Large intestine (tissue), 3 donors: ENCODE measurements at regions not wholly inside any gene's neighbourhood (a gene's known extent, or its start where the extent isn't known, plus 50 kb on each side); places are given as distances from the start of the nearest gene placed in this dataset.
"Not testable (repeated sequence)": the region's sequence is repeated elsewhere in the genome, so short reads cannot be mapped to it uniquely, and the experiment has no call there.

Source experiments
- DNase-seq, 2 donors: peaks; one replicate each; pipeline versions ENCODE4 v3.0.0 to v3.0.0-alpha.2; 2013
- H3K27ac ChIP-seq: one replicate; pipeline ENCODE4 v1.5.1; 2013; ENCODE audit warnings: low read length
- H3K27me3 ChIP-seq: 2 replicates; pipeline ENCODE4 v1.6.1; 2013; ENCODE audit warnings: low read length; ENCODE audit not compliant: control insufficient read depth, insufficient read depth
- H3K36me3 ChIP-seq: 2 replicates; pipeline ENCODE4 v1.6.1; 2013; ENCODE audit warnings: low read length; ENCODE audit not compliant: control insufficient read depth, insufficient read depth
- H3K4me1 ChIP-seq: one replicate; pipeline ENCODE4 v1.6.1; 2013; ENCODE audit warnings: low read length; ENCODE audit not compliant: control insufficient read depth, insufficient read depth
- H3K4me3 ChIP-seq: one replicate; pipeline ENCODE4 v1.5.1; 2013; ENCODE audit warnings: low read length
- H3K9me3 ChIP-seq: one replicate; pipeline ENCODE4 v1.6.1; 2013; ENCODE audit warnings: mild to moderate bottlenecking, low read depth, low read length, moderate library complexity; ENCODE audit not compliant: control insufficient read depth
- WGBS: methylation state at CpG from one replicate; pipeline ENCODE4 v1.1.5; 2013; ENCODE audit warnings: low lambda C conversion rate; ENCODE audit not compliant: insufficient coverage; 5-methylcytosine and 5-hydroxymethylcytosine counted together

DNA sequence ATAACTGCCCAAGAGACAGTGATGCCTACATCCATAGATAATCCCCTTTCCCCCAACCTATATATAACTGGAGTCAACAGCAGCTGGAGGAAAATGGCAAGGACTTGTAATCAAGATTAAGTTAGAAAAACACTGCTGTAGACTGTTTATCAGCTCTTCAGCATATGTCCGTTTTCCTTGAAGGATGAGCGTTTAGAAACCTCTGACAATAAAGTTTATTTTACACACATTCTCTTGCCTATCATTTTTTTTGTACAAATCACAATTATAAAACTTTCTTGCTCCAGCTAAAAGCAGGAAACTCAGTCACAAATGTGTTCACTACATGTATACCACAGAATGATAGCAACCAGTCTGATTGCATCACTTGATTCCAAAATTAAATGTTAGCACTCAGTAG, 50.8 kb downstream of the PPIAL4G start:
- 88% methylated on average over 2 of the region's 2 CpGs for WGBS
- H3K9me3 ChIP-seq, H3K27ac ChIP-seq, DNase-seq, H3K4me3 ChIP-seq, H3K27me3 ChIP-seq, H3K36me3 ChIP-seq, H3K4me1 ChIP-seq: not testable (repeated sequence)

DNA sequence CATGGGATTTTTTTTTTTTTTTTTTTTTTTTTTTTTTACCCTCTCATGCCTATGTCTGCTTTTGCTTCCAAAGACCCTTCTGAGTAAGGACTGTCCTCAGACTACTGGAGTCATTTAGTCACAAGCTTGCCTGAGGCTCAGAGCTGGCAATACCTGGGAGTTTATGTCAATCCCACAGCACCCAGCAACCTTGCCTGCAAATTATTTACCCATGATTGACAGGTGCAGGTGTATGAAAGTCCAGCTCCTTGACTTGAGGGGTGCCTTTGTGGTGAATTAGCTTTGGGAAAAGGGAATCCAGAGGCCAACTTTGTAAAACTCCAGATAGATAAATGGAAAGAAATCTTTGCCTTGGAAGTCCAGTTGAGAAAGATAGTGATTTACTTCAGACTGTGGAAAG, 53.2 kb downstream of the PPIAL4G start:
- not testable (repeated sequence) for H3K36me3 ChIP-seq, H3K4me3 ChIP-seq, H3K27me3 ChIP-seq, H3K9me3 ChIP-seq
- Histone ChIP-seq H3K4me1 (peaks cover 12% of the 10 kb centered on the region), H3K27ac (peak overlapping the region; percentile 32)
- peak; percentile 44 to 79 for DNase-seq

DNA sequence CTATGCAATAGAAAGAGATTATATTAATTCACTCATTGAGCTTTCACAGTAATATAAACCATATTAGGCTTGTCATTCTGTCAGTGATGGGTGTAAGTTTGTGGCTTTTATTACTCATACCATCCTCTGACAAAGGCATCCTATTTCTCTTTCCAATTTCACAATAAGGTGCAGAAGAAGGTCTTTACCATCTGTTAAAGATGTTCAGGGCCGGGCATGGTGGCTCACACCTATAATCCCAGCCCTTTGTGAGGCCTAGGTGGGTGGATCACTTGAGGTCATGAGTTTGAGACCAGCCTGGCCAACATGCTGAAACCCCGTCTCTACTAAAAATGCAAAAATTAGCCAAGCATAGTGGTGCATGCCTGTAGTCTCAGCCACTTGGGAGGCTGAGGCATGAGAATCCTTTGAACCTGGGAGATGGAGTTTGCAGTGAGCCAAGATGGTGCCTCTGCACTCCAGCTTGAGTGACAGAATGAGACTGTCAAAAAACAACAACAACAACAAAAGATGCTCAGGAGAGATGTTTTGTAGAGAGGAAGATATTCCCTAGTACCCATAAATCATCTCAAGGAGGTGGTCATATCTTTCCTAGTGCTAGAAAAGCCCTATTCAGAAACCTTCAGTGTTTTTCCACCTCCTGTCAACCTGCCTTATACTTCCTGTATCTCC, 56.0 kb downstream of the PPIAL4G start:
- H3K4me3 ChIP-seq, DNase-seq, H3K27me3 ChIP-seq, H3K9me3 ChIP-seq, H3K36me3 ChIP-seq, H3K27ac ChIP-seq: not testable (repeated sequence)
- WGBS: no CpG with 5 or more reads among the region's 2 CpGs
- peaks cover 29% of the 10 kb centered on the region for H3K4me1 ChIP-seq

- not testable (repeated sequence) for H3K27ac ChIP-seq, H3K4me3 ChIP-seq, H3K27me3 ChIP-seq, H3K36me3 ChIP-seq, DNase-seq, H3K9me3 ChIP-seq
- peaks cover 29% of the 10 kb centered on the region for H3K4me1 ChIP-seq
- WGBS: no CpG with 5 or more reads among the region's 2 CpGs
Measured at GRCh38 chr1:148426385-148426784, 56.7 kb downstream of the PPIAL4G start.

DNA sequence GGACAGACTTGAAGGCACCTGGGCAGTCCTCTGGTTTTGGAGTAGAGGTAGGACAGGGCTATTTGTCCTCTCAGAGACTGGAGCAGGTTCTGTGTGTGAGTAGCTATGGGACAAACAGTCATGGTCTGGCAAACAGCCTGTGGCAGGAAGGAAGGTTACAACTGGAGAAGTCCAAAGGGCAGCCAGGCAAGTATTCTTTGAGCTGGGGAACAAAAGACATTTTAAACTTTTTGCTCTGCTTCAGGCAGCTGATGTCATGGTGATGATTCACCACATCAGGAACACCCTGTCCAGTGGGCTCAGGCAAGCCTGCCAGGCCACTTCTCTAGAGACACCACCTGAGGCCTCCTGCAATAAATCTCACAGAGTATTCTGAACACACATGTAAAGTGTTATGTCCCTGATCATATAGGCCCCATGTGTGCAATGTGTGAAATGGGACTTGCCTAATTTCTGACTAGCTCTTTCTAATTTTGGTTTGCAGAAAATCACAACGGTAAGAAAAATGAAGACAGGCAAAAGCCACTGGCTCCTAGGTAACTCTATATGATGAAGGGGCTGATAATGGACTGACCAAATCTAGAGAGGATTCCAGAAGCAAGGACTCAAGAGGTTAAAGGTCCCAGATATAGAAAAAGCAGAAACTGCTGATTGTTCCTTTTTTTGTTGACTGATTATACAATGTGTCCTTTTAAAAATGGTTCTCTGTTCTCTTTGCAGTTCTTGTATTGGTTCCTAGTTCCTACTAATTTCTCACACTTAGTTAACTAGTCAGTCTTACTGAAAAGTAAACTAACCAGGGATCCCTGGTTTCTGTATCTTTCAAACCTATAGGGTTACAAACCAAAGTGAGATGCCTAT, 58.7 kb downstream of the PPIAL4G start:
- WGBS: no CpG with 5 or more reads among the region's 1 CpG
- peaks cover 23% of the 10 kb centered on the region for H3K4me1 ChIP-seq
- not testable (repeated sequence) for H3K27me3 ChIP-seq, H3K36me3 ChIP-seq, H3K4me3 ChIP-seq, H3K9me3 ChIP-seq
- peak overlapping the region; percentile 76 for H3K27ac ChIP-seq
- DNase-seq: peak; percentile 76 to 89

GRCh38 chr1:148422921-148423320, 60.2 kb downstream of the PPIAL4G start:
- H3K4me3 ChIP-seq, H3K9me3 ChIP-seq, H3K27me3 ChIP-seq, H3K36me3 ChIP-seq, DNase-seq, H3K27ac ChIP-seq: not testable (repeated sequence)
- H3K4me1 ChIP-seq: peaks cover 23% of the 10 kb centered on the region
- whole genome bisulfite sequencing: no CpG with 5 or more reads among the region's 4 CpGs

GRCh38 chr1:148417241-148417640, 65.9 kb downstream of the PPIAL4G start:
- not testable (repeated sequence) for DNase-seq

GRCh38 chr1:148413385-148413784, 69.7 kb downstream of the PPIAL4G start:
- DNase-seq, H3K27ac ChIP-seq, H3K4me3 ChIP-seq, H3K4me1 ChIP-seq, H3K36me3 ChIP-seq, H3K27me3 ChIP-seq, H3K9me3 ChIP-seq: not testable (repeated sequence)
- no CpG with 5 or more reads among the region's 2 CpGs for WGBS

More at GRCh38 chr1:148417241-148417640, 65.9 kb downstream of the PPIAL4G start:
- not testable (repeated sequence) for H3K9me3 ChIP-seq, H3K27ac ChIP-seq, H3K27me3 ChIP-seq, H3K4me3 ChIP-seq, H3K4me1 ChIP-seq, H3K36me3 ChIP-seq
- no CpG with 5 or more reads among the region's 3 CpGs for WGBS

GRCh38 chr1:148404786-148405568, 78.1 kb downstream of the PPIAL4G start:
- not testable (repeated sequence) for DNase-seq, H3K27ac ChIP-seq, H3K9me3 ChIP-seq, H3K36me3 ChIP-seq, H3K27me3 ChIP-seq, H3K4me1 ChIP-seq, H3K4me3 ChIP-seq
- WGBS: 100% methylated on average over 1 of the region's 30 CpGs

DNA sequence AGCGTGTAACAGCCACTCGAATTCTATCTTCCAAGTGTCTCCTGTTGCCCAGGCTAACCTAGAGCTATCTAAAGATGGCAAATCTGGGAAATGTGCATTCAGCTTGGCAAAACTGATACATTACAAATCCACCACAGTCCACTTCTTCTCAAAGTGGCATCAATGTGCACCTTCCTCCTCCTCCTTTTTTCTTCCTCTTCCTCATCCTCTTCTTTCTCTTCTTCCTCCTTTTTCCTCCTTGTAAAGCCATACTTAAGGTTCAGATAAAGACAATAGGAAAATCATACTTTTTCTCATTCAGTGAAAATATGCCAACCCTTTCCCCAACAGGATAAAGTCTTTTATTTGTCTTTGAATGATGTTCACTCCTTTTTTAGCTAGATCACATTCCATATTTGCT, 79.2 kb downstream of the PPIAL4G start:
- not testable (repeated sequence) for H3K4me3 ChIP-seq, H3K27me3 ChIP-seq

More for the DNA sequence above, 79.2 kb downstream of the PPIAL4G start:
- Histone ChIP-seq H3K4me1 (peaks cover 15% of the 10 kb centered on the region), H3K27ac (peak overlapping the region; percentile 42)
- H3K36me3 ChIP-seq, DNase-seq, H3K9me3 ChIP-seq: not testable (repeated sequence)
- no CpG with 5 or more reads among the region's 2 CpGs for WGBS
